ENCODE measurements at regions not wholly inside any gene's neighbourhood (a gene's known extent, or its start where the extent isn't known, plus 50 kb on each side); places are given as distances from the start of the nearest gene placed in this dataset.

GRCh38 chr2:237198164-237198855, 112.6 kb downstream of the COPS8 start:
- H3K27ac ChIP-seq: peak overlapping the region in 1 of 5 donors; percentile 12
- DNase-seq: no peak
- peaks cover 0 to 48% (median 17%) of the 10 kb centered on the region in 4 donors for H3K4me1 ChIP-seq
- H3K36me3 ChIP-seq: no peaks in the 10 kb centered on the region
- 69 to 80% (median 69%) methylated on average over 2 of the region's 2 CpGs for WGBS, 5 donors
- H3K9me3 ChIP-seq: no peaks in the 10 kb centered on the region
- TF ChIP-seq EP300 (IDR thresholded peaks at IDR 0.05): no peak
- TF ChIP-seq POLR2AphosphoS5 (IDR thresholded peaks at IDR 0.05): no peak
- TF ChIP-seq CTCF (IDR thresholded peaks at IDR 0.05): no peak
- TF ChIP-seq POLR2A (IDR thresholded peaks at IDR 0.05): no peak
- intact Hi-C loops (cut with DNase I; ENCODE audit: low total_unique reads): no loop called here
- H3K4me3 ChIP-seq: no peak overlapping the region
- H3K27me3 ChIP-seq: no peaks in the 10 kb centered on the region

- 56 to 68% (median 63%) methylated on average over 1 of the region's 1 CpG for WGBS, 5 donors
- H3K27ac ChIP-seq: peak overlapping the region in 1 of 5 donors; percentile 12
- H3K36me3 ChIP-seq: no peaks in the 10 kb centered on the region
- TF ChIP-seq EP300 (IDR thresholded peaks at IDR 0.05) (no peak), CTCF (IDR thresholded peaks at IDR 0.05) (no peak), POLR2AphosphoS5 (IDR thresholded peaks at IDR 0.05) (no peak), POLR2A (IDR thresholded peaks at IDR 0.05) (no peak)
- intact Hi-C loops (cut with DNase I; ENCODE audit: low total_unique reads): no loop called here
- no peaks in the 10 kb centered on the region for H3K27me3 ChIP-seq
- no peaks in the 10 kb centered on the region for H3K9me3 ChIP-seq
- peaks cover 0 to 48% (median 17%) of the 10 kb centered on the region in 4 donors for H3K4me1 ChIP-seq
- no peak for DNase-seq
- no peak overlapping the region for H3K4me3 ChIP-seq
These were observed 113.4 kb downstream of the COPS8 start for GRCh38 chr2:237199082-237199481.

GRCh38 chr2:237199577-237199976, 113.9 kb downstream of the COPS8 start:
- H3K36me3 ChIP-seq: no peaks in the 10 kb centered on the region
- no peak for DNase-seq
- no peak overlapping the region for H3K27ac ChIP-seq
- H3K4me3 ChIP-seq: no peak overlapping the region
- 81 to 95% (median 91%) methylated on average over 2 of the region's 2 CpGs for WGBS, 5 donors
- no peaks in the 10 kb centered on the region for H3K9me3 ChIP-seq
- intact Hi-C loops (cut with DNase I; ENCODE audit: low total_unique reads): no loop called here
- peaks cover 0 to 48% (median 17%) of the 10 kb centered on the region in 4 donors for H3K4me1 ChIP-seq
- TF ChIP-seq EP300 (IDR thresholded peaks at IDR 0.05) (no peak), CTCF (IDR thresholded peaks at IDR 0.05) (no peak), POLR2AphosphoS5 (IDR thresholded peaks at IDR 0.05) (no peak), POLR2A (IDR thresholded peaks at IDR 0.05) (no peak)
- no peaks in the 10 kb centered on the region for H3K27me3 ChIP-seq

GRCh38 chr2:237200462-237200861, 114.8 kb downstream of the COPS8 start:
- 80 to 96% (median 87%) methylated on average over 4 to 7 of the region's 7 CpGs for WGBS, 5 donors
- H3K9me3 ChIP-seq: no peaks in the 10 kb centered on the region
- H3K4me3 ChIP-seq: no peak overlapping the region
- peaks cover 0 to 40% (median 17%) of the 10 kb centered on the region in 4 donors for H3K4me1 ChIP-seq
- intact Hi-C loops (cut with DNase I; ENCODE audit: low total_unique reads): no loop called here
- H3K36me3 ChIP-seq: no peaks in the 10 kb centered on the region
- H3K27ac ChIP-seq: no peak overlapping the region
- TF ChIP-seq CTCF (IDR thresholded peaks at IDR 0.05): no peak
- TF ChIP-seq EP300 (IDR thresholded peaks at IDR 0.05): no peak
- TF ChIP-seq POLR2AphosphoS5 (IDR thresholded peaks at IDR 0.05): no peak
- TF ChIP-seq POLR2A (IDR thresholded peaks at IDR 0.05): no peak
- no peak for DNase-seq
- no peaks in the 10 kb centered on the region for H3K27me3 ChIP-seq

Data from stomach (tissue), 8 donors.